ENCODE measurements at regions not wholly inside any gene's neighbourhood (a gene's known extent, or its start where the extent isn't known, plus 50 kb on each side); places are given as distances from the start of the nearest gene placed in this dataset.
A peak's percentile ranks its signal among the peaks of the same experiment; 100 is the strongest.

GRCh38 chr20:58048096-58048702 lies 180.3 kb downstream of the ANKRD60 start:
- TF ChIP-seq REST (IDR thresholded peaks at IDR 0.05; ENCODE audit: low read depth) (peak; percentile 91), RAD21 (IDR thresholded peaks at IDR 0.05; ENCODE audit: low read depth) (no peak)
- Histone ChIP-seq H4K20me1 (ENCODE audit: insufficient read depth) (no peaks in the 10 kb centered on the region), H3K79me2 (ENCODE audit: insufficient read depth, low read length) (no peaks in the 10 kb centered on the region), H3K9ac (ENCODE audit: low read length) (no peak overlapping the region), H3K27ac (ENCODE audit: low read depth, low read length) (no peak overlapping the region), H3K9me2 (ENCODE audit: insufficient read depth) (no peaks in the 10 kb centered on the region), H3K4me2 (ENCODE audit: low read length) (no peak overlapping the region), H2AFZ (ENCODE audit: low read depth, low read length, poor library complexity, severe bottlenecking) (no peak overlapping the region), H3K4me1 (ENCODE audit: control insufficient read depth in 1 of 2, insufficient read depth in 2 of 2, low read length in 2 of 2) (no peaks in the 10 kb centered on the region), H3K36me3 (ENCODE audit: control insufficient read depth in 1 of 2, insufficient read depth in 2 of 2, low read length in 2 of 2) (no peaks in the 10 kb centered on the region), H3K27me3 (ENCODE audit: insufficient read depth, low read length) (peaks cover 3% of the 10 kb centered on the region; the same call in 1 of the 2 replicates), H3K4me3 (replicated peaks in 1 of 2; ENCODE audit: low read depth in 1 of 2, low read length in 2 of 2) (no peak overlapping the region), H3K9me3 (ENCODE audit: control insufficient read depth in 1 of 2, insufficient read depth in 1 of 2, low read depth in 1 of 2, low read length in 2 of 2) (peaks cover 0 to 5% of the 10 kb centered on the region in 2 experiments; a peak in 1 of 4 replicates)
- CTCF ChIA-PET: interaction anchor here (1.1 kb wide), 1 partner anchor 39 kb away, joined by 7 read pairs; no protein-coding TSS in a partner anchor
- POLR2A ChIA-PET: no interaction called here
- RAD21 ChIA-PET (ENCODE audit: low non-redundant PET in 1 of 2, low total read pairs in 2 of 2, uncharacterized antibody in 2 of 2, unreplicated experiment in 2 of 2): no interaction called here
- ATAC-seq (no peak), DNase-seq (ENCODE audit: low read depth, low spot score) (no peak)
- BruUV-seq (replicated peaks): no TSS peak
- intact Hi-C loops (cut with micrococcal nuclease): no loop called here

DNA sequence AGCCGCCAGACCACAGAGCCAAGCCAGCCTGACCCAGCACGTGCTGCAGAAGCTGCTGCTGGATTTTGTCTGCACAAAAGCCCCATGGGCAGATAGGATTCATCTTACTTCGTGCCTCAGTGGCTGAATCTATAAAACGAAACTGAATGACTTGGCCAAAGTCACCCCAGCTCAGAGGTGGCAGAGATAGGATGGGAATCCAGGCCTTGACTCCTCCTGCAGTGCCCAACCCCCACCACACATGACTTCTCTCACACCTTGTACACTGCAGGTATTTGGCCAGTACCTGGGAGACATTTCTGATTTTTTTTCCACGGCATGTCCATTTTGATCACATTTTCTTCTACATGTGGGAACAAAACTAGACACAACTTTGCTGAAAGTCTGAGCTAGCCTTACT lies 182.1 kb downstream of the ANKRD60 start:
- H3K9me3 ChIP-seq (ENCODE audit: control insufficient read depth in 1 of 2, insufficient read depth in 1 of 2, low read depth in 1 of 2, low read length in 2 of 2): no peaks in the 10 kb centered on the region
- DNase-seq (ENCODE audit: low read depth, low spot score) (no peak), ATAC-seq (no peak)
- no peaks in the 10 kb centered on the region for H3K9me2 ChIP-seq (ENCODE audit: insufficient read depth)
- H3K9ac ChIP-seq (ENCODE audit: low read length): no peak overlapping the region
- no peak overlapping the region for H2AFZ ChIP-seq (ENCODE audit: low read depth, low read length, poor library complexity, severe bottlenecking)
- H3K4me2 ChIP-seq (ENCODE audit: low read length): no peak overlapping the region
- no peak for TF ChIP-seq EGR1 (IDR thresholded peaks at IDR 0.05; ENCODE audit: low read depth)
- TF ChIP-seq POLR2AphosphoS5 (IDR thresholded peaks at IDR 0.05; ENCODE audit: low read depth, low read length): no peak
- intact Hi-C loops (cut with micrococcal nuclease): no loop called here
- H3K4me3 ChIP-seq (replicated peaks in 1 of 2; ENCODE audit: low read depth in 1 of 2, low read length in 2 of 2): no peak overlapping the region
- no peaks in the 10 kb centered on the region for H3K36me3 ChIP-seq (ENCODE audit: control insufficient read depth in 1 of 2, insufficient read depth in 2 of 2, low read length in 2 of 2)
- CTCF ChIA-PET: no interaction called here
- no peak overlapping the region for H3K27ac ChIP-seq (ENCODE audit: low read depth, low read length)
- RAD21 ChIA-PET (ENCODE audit: low non-redundant PET in 1 of 2, low total read pairs in 2 of 2, uncharacterized antibody in 2 of 2, unreplicated experiment in 2 of 2): no interaction called here
- POLR2A ChIA-PET: no interaction called here
- H3K4me1 ChIP-seq (ENCODE audit: control insufficient read depth in 1 of 2, insufficient read depth in 2 of 2, low read length in 2 of 2): no peaks in the 10 kb centered on the region
- BruUV-seq (replicated peaks): no TSS peak
- H3K79me2 ChIP-seq (ENCODE audit: insufficient read depth, low read length): no peaks in the 10 kb centered on the region
- H3K27me3 ChIP-seq (ENCODE audit: insufficient read depth, low read length): peaks cover 12% of the 10 kb centered on the region; the same call in 1 of the 2 replicates
- no peaks in the 10 kb centered on the region for H4K20me1 ChIP-seq (ENCODE audit: insufficient read depth)

All from HCT116 (cell line).